GM21619 (cell line): ENCODE measurements at regions not wholly inside any gene's neighbourhood (a gene's known extent, or its start where the extent isn't known, plus 50 kb on each side); places are given as distances from the start of the nearest gene placed in this dataset.

ENCODE experiments used
- ATAC-seq: cut with Tn5 transposase; IDR thresholded peaks from one replicate; pipeline ENCODE4 v1.9.1; 2021; ENCODE audit not compliant: unreplicated experiment

DNA sequence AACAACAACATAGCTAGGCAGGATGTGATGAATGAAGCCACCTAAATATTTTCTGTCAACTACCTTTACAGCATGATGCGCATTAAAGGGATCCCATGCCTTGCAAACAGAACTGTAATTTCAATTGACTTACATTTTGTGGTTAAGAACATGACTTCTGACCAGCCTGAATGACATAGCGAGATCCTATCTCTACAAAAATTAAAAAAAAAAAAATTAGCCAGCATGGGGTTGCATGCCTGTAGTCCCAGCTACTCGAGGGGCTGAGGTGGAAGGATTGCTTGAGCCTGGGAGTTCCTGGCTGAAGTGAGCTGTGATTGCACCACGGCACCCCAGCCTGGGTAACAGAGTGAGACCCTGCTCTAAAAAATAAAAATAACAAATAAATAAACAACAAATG, 680.6 kb downstream of the IQCM start:
- ATAC-seq: no peak

DNA sequence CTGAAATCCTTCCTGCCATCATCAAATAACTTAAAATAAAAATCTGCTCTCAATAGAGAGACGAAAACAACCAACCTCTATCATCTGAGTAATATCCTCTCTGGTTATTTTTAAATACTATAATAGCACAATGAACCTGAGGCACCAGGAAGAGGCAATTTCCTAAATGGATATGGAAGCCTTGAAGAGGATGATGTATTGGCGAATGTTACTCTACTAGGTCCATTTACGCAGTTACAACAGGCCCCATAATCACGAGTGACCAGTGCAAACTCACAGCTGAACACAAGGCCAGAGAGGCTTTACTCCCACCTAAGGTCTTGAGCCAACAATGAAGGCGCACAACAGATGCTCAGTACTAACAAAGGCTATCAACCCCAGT, 678.8 kb upstream of the NR3C2 start:
- ATAC-seq: no peak

DNA sequence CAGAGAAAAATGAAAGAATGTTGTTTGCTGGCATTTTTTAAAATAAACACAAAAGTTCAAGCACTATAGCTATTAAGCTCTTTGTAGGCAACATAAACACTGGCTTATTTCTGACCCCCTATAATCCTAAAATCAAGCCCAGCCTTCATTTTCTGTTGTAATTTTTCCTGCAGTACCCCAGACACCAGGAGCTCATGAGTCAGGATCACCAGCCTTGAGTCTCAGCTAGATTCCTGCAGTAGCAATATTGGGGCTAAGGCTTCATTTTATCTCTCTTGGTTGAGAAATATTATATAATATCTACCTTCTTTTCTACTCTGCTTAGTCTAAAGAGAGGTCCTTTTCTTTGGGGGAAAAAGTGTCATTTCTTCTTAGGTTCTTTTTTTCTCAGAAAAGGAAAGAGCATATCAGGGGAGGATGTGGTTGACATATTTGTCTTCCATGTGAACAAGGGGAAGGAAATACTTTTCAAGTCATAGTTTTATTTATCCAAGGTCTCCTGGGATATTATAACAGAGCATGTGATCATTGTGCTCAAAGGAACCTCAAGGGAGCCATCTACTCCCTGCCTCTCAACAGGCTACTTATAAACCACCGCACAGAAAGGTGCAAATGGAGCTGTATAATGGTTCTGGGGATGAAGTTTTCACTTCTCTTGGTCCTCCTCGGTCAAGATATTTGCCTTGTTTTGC, 678.3 kb upstream of the NR3C2 start:
- ATAC-seq: no peak

DNA sequence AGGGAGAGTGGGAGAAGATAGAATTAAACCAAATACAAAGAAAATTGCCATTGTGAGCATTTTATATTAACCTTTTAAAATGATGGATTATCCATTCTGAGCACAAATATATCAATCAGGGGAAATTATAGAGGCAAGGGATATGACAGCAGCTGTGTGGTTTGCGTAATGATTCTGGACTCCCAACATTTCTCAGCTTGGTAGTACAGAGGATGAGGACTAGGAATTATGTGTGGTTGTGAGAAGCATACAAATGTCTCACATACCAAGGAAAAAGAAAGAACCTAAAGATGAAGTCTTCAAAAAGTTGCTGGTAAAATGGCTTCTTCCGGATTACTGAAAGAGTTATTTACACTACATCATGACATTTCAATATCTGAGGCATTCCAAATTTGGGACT, 674.6 kb upstream of the NR3C2 start:
- no peak for ATAC-seq

DNA sequence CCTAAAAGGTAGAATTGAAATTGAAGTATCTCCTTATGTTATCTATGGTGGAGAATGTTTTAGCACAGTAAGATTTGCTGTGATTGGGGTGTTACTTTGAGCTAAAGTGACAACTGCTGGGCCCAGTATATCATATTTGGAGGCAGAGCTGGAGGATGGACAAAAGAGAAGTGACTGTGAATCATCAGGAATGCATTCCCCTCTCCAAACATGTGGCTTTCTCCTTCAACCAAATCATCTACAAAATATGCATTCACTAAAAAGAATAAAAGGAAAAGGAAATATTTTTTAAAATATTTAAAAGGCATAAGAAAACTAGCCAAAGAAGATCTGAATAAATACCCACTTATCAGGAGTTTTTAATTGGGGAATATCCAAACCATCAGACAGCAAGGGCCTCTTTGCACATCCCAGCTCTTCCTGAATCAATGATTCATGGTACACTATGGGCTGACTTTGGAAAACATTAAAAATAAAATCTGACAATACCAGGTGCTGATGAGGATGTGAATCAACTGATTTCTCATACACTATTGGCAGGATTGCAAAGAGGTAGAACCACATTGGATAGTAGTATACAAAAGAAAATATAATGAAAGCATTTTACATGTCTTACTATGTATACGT, 671.7 kb upstream of the NR3C2 start:
- ATAC-seq: no peak

DNA sequence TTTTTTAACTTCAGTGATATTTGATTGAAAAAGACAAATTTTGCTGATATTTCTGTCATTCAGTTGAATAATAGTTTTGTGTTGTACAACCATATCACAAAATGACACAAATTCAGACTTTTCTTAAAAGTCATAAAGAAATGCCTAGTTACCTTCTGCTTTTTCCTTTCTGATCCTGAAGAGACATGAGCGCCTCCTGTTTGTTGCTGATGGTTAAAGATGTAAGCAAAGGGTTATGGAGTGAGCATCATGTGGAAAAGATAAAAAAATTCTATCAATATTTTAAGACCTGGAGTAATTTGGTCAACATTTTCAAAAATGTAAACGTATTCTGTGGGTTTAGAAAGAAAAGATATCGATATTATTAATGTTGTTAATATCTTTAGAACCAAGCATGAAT, 669.9 kb upstream of the NR3C2 start:
- ATAC-seq: no peak

DNA sequence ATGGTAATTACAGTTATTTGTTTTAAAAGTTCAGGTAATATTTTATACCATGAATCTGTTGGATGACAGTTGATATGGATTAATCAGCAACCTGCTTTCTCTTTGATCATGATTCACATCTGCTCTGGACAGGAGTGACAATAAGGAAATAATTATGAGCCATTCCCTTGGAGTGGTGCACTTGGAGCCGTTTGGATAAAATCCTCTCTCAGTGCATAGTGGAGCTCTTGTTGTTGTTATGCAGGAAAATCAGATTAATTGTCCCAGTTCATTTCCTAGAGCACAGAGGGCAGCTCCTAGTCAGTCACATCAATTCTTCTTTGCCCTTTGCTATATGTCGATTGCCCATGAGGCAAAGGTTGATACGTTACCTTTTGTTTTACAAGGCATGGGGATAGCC, 668.3 kb upstream of the NR3C2 start:
- ATAC-seq: no peak

DNA sequence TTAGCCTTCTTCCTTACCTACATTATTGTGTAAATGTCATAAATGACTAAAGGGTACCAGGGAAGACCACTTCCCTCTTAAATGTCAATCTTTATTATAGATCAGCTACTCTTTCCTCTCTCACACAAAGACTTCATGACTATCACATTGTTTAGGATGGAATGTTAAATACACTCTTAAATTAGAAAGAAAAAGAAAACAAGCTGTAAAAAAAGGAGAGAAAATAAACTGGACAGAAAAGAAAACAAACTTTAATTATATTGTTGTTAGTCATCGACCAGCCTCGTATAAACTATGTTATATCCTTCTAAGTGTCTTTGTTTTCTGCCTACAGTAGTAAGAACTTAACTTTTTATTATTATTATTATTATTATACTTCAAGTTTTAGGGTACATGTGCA, 666.4 kb upstream of the NR3C2 start:
- ATAC-seq: no peak

DNA sequence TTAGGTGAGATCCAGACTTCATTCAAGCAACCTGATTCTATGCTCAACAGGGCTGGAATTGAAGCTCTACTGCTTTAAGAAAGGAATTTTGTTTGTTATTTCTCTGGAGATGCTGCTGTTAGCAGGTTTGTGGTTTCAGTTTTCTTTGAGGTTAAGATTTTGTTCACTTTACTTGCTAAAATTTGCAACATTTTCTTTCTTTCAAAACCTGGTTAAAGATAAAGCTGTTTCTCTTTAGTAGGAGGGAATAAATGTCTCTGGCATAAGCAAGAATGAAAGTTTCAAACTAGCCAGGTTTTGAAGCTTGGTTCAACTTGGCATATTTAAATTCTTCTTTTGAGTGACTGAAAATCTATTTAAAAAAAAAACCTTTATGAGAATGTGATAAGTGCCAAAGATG, 660.6 kb upstream of the NR3C2 start:
- no peak for ATAC-seq

DNA sequence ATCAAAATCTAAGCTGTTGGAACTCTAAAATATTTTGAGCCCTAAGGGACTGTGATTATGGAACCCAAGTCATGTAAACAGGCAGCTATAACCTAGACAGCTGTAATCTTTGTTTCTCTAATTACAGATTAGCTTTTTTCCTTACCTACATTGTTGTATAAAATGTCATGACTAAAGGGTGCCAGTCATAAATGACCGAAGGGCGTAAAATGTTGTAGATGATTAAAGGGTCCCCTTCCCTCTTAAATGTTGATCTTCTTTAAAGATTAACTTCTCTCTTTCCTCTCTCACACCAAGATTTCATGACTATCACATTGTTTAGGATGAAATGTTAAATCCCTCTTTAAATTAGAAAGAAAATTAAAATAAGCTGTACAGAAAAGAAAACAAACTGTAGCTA, 659.4 kb upstream of the NR3C2 start:
- ATAC-seq: no peak

DNA sequence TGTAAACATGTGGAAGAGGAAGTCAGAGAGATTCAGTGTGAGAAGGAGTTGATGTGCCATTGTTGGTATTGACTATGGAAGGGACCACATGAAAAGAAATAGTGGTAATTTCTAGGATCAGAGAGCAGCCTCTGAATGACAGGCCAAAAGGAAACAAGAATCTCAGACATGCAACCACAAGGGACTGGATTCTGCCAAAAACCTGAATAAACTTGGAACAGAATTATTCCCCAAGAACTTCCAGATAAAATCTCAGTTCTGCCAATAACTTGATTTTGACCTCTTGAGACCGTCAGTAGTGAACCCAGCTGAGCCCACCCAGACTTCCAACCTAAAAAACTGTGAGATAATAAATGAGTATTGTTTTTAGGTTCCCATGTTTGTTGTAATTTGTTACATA, 653.6 kb upstream of the NR3C2 start:
- no peak for ATAC-seq

DNA sequence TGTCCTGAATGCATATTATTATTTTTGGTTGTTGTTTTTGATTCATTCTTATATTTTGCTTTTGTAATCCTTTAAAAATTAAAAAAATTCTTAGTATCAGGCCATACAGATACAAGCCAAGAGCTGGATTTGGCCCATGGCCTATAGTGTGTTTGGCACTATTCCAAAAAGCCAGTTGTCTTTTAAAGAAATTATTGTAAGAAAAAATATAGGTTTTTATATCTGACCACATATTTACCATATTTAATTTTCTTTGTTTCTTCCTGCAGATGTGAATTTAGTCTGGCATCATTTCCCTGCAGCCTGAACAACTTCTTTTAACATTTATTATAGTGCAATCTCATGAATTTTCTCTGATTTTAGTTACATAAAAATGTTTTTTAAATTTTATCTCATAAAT, 652.8 kb upstream of the NR3C2 start:
- ATAC-seq: no peak

DNA sequence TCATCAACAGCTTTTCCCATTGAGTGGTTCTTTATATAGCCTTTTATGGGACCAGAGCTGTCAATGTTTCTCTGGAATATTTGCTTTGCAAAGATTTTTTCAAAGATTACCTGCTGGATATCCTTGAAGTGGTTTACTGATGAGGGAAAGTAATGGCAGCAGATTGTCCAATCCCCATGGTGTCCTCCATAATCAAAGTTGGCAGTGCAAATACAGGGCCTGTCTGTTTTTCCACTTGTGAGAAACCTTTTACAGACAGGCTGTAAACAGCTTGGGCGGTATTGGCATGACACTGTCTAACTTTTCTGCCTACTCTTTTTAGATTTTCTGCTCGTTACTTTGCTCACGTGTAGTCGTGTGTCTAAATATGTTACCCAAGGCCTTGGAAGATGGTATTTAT, 641.9 kb upstream of the NR3C2 start:
- ATAC-seq: no peak

DNA sequence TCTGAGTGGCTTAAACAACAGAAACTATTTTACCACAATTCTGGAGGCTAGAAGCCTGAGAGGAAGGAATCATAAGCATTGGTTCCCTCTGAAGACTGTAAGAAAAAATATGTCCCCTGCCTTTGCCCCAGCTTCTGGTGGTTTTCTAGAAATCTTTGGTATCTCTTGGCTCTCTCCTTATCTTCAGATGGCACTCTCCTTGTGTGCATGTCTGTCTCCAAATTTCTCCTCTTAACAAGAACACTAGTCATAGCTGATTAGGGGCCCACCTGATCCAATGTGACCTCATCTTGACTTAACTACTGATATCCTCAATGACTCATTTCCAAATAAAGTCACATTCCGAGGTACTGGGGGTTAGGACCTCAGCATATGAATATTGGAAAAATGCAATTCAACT, 635.0 kb upstream of the NR3C2 start:
- no peak for ATAC-seq

DNA sequence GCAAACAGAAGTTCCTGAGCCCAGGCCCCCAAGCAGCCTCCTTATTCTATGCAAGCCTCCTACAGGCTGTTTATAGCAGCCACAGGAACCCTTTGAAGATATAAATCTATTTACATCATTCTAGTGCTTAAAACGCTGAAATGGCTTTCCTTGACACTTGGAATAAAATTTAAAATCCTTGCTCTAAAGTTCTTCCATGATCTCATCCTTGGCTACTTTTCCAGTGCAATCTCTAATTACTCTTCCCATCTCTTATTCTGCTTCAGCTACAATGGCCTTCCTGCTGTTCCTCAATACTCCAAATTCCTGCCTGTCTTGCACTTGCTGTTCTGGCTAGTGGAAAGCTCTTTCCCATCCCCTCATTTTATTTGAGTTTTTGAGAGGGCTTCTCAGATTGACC, 634.2 kb upstream of the NR3C2 start:
- no peak for ATAC-seq

DNA sequence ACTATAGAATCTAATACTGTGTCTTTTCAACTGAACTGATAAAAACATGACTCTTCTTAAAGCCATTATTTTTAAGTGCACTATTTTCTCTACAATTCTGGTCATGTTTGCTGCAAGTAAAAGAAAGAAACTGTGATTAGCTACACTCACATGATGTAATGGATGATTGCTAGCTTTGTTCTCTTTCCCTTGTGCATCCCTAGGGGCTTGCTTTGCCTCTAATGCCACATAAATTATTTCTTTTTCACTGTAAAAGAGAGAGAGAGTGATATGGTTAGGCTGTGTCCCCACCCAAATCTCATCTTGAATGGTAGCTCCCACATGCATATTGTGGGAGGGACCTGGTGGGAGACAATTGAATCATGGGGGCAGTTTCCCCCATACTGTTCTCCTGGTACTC, 630.2 kb upstream of the NR3C2 start:
- ATAC-seq: no peak

DNA sequence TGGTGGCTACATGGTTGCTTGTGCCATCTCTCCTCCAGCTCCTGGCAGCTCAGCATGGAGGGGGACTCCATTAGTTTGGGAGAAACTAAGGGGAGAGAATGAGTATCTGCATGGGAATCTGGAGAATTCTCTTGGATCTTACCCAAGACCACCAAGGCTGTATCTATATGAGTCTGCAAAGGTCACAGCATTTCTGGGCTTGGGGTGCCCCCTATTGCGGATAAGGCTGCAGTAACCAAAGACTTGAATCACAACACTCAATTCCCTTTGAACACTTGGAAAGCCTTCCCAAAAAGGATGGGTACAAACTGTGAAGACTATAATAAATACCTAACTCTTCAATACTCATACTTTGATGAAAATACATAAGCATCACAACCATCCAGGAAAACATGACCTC, 623.5 kb upstream of the NR3C2 start:
- no peak for ATAC-seq

DNA sequence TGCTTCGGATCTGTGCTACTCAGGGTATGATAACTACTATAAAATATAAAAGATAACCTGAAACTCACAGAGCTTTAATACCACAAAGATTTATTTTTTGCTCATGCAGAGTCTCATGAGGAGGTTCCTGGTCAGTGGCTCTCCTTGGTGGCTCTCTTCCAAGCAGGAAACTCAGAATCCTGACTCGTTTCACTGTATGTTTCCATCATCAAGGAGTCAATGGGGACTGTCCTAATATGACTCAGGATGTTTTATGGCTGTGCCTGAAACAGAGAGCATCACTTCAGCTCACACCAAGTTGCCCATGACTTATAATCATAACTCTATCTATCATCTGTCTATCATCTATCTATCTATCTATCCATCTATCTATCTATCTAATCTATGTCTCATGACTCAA, 620.8 kb upstream of the NR3C2 start:
- no peak for ATAC-seq

DNA sequence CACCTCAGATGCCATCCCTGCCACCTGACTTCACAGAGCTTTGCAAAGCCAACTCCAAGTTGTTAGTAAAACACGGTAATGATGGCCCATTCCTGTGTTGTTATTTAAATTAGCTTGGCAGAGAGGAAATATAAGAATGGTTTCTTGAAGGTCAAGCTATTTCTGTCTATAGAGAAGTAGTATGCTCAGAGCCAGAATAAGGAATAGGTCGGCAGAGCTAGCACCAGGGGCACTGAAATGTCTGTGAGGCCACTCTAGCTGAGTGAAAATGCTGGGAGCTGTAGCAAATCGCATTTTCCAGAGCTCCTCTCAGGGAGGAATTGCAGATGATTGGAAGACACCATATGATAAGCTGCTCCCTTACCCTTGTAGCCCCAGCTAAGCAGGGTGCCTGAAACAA, 615.4 kb upstream of the NR3C2 start:
- ATAC-seq: no peak

DNA sequence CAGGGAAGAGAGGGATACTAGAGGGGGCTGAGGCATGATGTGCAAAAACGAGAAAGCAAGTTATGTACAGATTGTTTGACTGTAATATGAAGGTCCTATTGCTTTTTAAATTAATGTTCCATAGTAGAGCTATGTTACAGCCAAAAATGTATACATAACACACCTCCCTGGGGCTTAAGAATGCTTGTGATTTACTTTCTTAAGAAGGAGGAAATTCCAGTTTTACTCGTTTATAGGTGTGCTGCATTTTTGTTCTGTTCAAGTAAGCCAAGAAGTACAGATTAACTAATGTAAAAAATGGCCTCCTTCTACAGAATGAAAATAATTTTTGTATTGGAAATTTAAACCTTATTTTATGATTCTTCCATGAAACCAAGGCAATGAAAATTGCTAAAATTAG, 614.4 kb upstream of the NR3C2 start:
- ATAC-seq: no peak

DNA sequence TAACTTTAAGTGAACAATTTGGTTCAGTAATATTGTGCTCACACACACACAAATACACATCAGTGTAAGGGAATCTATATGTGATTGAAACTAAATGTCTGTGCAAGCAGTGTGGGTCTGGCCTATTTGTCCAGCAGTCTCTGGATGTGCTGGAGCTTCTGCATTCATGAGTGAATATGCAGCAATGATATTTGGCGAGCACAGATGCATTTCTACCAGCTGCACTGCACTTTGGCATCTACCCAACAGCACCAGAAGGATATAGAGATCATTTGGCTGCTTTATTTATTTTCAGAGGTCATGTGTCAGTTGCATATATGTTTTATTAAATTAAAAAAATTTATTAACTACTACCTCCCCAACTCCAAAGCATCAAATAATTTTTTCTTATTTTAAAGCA, 613.4 kb upstream of the NR3C2 start:
- ATAC-seq: no peak

DNA sequence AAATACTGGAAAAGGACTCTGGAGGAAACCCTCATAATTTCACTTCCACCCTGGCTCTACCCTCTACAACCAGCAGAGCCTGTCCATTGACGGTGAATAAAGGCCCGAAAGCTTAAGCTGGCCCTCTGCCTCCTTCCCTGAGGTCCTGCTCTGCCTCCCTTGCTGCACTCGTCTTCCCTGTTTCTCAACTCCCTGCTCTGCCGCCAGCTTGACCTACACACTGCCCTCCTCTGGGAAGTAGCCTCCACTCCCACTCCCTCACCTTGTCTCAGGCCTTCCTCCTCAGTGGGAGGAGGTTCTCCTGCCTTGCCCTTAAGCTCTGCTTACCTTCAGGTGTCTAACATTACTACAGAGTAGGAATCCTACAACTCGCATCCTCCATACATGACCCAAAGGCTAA, 608.6 kb upstream of the NR3C2 start:
- ATAC-seq: no peak

DNA sequence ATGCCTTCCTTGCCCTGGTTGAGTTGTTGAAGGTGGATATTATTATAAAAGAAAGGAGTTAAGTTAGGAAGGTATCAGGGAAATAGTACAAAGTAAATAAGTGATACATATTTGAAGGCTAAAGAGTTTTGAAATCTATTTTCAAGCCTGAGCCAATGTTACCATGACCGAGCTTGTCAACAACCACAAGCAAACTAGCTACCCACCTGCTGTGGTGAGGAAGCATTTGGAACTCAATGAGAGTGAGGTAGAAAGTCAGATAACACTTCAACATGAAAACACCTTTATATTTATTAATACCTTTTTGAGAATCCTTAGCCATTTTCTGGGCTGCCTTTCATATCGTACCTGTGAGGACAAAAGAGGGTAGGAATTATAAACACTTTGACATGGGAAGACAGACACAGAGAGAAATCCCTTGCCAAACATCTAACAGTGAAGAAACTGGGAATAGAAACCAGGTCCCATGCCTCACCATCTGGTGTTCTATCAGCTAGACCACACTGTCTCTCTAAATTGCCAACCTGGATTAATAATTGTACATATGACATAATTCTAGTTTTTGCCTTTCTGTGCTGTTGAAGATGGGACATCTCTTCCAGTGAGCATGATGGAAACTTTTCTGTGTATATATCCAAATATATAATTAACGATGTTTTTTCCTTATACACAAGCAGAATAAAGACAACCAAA, 606.4 kb upstream of the NR3C2 start:
- no peak for ATAC-seq
